Left renal pelvis (tissue), 4 donors: ENCODE measurements at regions not wholly inside any gene's neighbourhood (a gene's known extent, or its start where the extent isn't known, plus 50 kb on each side); places are given as distances from the start of the nearest gene placed in this dataset.

Source experiments
- DNase-seq, 4 donors: peaks; one replicate each; pipeline ENCODE4 v3.0.0-alpha.2; 2013; ENCODE audit warnings: low read depth in 4 of 4, low spot score in 3 of 4

- no peak for DNase-seq
Measured at GRCh38 chr4:89439533-89439932, 131.9 kb upstream of the GPRIN3 start.

GRCh38 chr4:89438102-89438831 is 130.7 kb upstream of the GPRIN3 start:
- no peak for DNase-seq

GRCh38 chr4:89434364-89434988 is 126.9 kb upstream of the GPRIN3 start:
- DNase-seq, result peak in 3 of 4 donors; percentile 9 to 20 (median 10)

- no peak for DNase-seq
Measured at GRCh38 chr4:89427782-89428181, 120.2 kb upstream of the GPRIN3 start.

DNA sequence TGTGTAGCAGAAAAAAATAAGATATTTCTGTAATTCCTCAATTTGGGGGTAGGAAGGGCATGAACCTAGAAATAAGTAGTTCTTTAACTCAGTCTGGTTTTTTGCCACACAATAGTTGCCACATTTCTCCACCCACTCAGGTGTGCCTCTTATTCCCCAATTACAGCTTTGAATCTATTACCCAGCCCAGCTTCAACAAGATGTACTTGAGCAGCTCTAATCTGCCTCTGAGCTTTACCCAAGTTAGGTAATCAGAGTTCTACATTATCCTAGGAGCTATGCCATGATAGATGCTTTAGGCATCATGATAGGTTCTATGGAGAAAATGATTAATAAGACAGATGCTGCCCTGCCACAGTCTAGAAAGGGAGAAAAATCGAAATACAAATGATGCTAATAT is 117.4 kb upstream of the GPRIN3 start:
- no peak for DNase-seq

GRCh38 chr4:89422441-89422990 is 114.9 kb upstream of the GPRIN3 start:
- DNase-seq, result no peak

- no peak for DNase-seq
Measured at GRCh38 chr4:89420507-89420906, 112.9 kb upstream of the GPRIN3 start.

- no peak for DNase-seq
Measured at GRCh38 chr4:89419111-89419695, 111.6 kb upstream of the GPRIN3 start.

DNA sequence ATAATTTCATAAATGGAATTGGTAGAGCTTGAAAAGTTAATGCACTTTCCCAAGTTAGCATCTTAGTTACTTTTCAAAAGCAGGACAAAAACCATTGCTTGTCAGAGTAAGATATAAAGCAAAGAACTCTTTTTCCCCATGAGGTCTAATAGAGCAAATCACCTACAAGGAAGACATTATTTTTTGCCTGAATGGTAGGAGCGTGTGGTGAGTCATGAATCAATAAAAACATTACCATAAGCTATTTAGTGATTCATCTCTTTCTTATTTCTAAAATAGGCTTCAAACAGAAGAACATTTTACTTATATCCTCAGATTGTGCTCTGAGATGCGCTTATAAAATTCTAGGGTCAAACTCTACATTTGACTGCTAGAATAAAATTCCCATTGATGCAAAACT is 109.4 kb upstream of the GPRIN3 start:
- DNase-seq, result no peak

DNA sequence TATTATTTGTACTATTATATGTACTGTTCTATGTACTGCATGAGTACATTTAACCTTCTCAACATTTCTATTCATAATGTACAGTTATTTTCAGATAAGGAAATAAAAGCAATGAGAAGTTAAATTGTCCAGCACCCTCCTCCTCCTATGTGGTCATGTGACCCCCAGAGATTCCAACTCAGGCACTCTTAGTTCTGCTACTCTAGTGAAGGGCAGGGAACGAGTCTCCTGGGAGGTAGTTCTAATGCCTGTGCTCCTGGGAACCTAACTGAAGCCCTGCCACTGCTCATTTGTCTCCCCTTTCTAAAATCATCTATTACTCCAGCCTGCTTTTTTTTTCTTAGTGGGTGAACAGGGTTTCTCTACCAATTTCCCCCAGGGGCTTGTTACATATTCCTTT is 105.9 kb upstream of the GPRIN3 start:
- DNase-seq, result no peak

- DNase-seq, result no peak
Measured at GRCh38 chr4:89411539-89412309, 104.1 kb upstream of the GPRIN3 start.

- DNase-seq, result no peak
Measured at GRCh38 chr4:89410687-89411086, 103.1 kb upstream of the GPRIN3 start.

DNA sequence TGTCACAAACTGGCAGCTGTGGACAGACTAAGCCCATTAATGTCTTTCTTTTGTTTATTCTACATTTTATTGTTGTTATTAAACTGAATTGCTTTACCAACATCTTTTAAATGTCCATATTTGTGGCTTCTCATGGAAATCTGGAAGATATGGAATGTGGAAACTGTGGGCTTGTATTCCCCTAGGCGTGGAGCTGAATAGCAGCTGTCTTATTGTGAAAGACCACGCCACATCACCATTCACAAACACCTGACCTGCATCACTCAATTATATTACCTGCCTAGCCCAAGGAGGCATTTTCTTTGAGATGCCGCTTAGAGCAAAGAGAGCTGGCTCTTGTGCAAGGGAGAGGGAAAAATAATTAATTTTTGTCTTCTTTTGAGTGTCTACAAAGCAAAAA is 96.9 kb upstream of the GPRIN3 start:
- DNase-seq, result no peak

GRCh38 chr4:89403826-89404225 is 96.2 kb upstream of the GPRIN3 start:
- no peak for DNase-seq

DNA sequence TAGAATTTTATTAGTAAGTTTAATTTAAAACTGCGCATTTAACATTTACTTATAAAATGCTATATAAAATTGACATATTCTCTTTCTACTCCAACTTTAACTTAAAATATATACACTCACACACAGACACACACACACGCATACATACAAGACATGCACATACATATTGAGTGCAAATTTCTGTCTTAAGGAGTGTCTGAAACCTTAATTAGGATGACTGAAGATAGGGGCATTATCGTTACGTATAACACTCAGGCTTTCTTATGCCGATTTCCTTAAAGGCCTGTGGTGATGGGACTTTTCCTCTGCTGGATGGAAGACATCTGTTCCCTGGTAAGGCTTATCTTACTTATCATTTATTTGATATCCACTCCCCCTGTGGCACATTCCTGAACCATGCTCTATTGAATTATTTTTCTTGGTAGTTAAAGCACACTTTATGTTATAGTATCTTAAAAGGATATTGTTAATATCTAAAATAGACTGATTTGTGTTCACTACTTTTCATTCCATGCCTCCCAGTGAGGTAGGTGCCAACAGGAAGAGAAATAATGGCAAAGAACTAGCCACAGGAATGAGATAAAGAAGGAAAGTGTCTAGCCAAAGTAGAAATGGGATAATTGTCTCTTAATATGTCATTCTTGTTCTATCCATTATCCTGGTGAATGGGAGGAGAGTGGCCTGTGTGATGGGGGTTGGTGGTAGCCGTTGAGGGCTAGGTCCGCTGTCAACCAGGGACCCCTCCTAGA is 92.9 kb upstream of the GPRIN3 start:
- no peak for DNase-seq

DNA sequence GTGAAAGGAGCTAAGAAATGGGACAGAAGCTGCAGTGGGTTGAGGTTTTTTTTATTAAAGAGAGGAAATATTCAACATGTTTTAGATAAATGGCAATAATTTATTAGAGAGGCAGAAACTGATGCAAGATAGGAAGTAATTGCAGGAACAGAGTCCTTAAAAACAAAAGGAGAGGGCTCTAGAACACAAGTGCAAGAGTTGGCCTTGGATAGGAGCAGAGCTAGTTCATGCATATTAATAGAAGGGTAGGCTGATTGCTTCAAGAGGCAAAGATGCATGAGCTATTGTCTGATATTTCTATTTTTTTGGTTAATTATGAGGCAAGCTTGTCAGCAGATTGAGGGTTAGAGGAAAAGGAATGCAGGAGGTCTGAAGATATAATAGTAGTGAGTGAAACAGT is 91.0 kb upstream of the GPRIN3 start:
- no peak for DNase-seq

- DNase-seq, result no peak
Measured at GRCh38 chr4:89398146-89398545, 90.5 kb upstream of the GPRIN3 start.

GRCh38 chr4:89397441-89397840 is 89.8 kb upstream of the GPRIN3 start:
- DNase-seq, result no peak

GRCh38 chr4:89382439-89382838 is 74.8 kb upstream of the GPRIN3 start:
- DNase-seq, result no peak

DNA sequence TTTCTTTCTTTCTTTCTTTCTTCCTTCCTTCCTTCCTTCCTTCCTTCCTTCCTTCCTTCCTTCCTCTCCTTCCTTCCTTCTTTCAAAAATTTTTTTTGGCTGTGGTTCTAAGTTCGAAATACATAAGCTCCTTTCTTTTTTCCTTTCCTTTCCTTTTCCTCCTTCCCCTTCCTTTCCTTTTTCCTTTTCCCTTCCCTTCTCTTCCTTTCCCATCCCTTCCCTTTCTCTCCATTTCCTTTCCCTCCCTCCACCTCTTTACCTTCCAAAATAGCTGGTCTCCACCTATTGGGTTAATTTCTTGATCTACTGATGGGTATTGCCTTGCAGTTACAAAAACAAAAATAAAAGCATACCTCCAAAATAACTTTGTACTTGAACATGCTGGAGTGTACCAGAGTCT is 73.4 kb upstream of the GPRIN3 start:
- DNase-seq, result no peak
